HEK293 (cell line): ENCODE measurements at regions not wholly inside any gene's neighbourhood (a gene's known extent, or its start where the extent isn't known, plus 50 kb on each side); places are given as distances from the start of the nearest gene placed in this dataset.

Source experiments
- GFI1B ChIP-seq: fragments of 450-650 bp; formaldehyde crosslinking; IDR thresholded peaks from 2 replicates; pipeline ENCODE4 v1.5.1; 2016; ENCODE audit warnings: missing biosample characterization, missing genetic modification characterization
- KLF7 ChIP-seq: fragments of 450-650 bp; formaldehyde crosslinking; IDR thresholded peaks from 2 replicates; pipeline ENCODE4 v1.5.1; 2016; ENCODE audit warnings: missing biosample characterization, missing genetic modification characterization, borderline replicate concordance
- OSR2 ChIP-seq: fragments of 450-650 bp; formaldehyde crosslinking; IDR thresholded peaks from 2 replicates; pipeline ENCODE4 v1.5.1; 2016; ENCODE audit warnings: missing biosample characterization, missing genetic modification characterization
- PRDM1 ChIP-seq: fragments of 450-650 bp; formaldehyde crosslinking; IDR thresholded peaks from 2 replicates; pipeline ENCODE4; 2016; ENCODE audit warnings: missing biosample characterization, missing genetic modification characterization
- ZNF138 ChIP-seq: fragments of 450-650 bp; formaldehyde crosslinking; IDR thresholded peaks from 2 replicates; pipeline ENCODE4 v1.5.1; 2016; ENCODE audit warnings: missing biosample characterization, missing genetic modification characterization, borderline replicate concordance
- ZNF175 ChIP-seq: fragments of 450-650 bp; formaldehyde crosslinking; IDR thresholded peaks from 2 replicates; pipeline ENCODE4 v1.5.1; 2016; ENCODE audit warnings: missing biosample characterization, missing genetic modification characterization
- ZNF2 ChIP-seq: fragments of 450-650 bp; formaldehyde crosslinking; IDR thresholded peaks from 2 replicates; pipeline ENCODE4 v1.5.1; 2016; ENCODE audit warnings: missing biosample characterization, missing genetic modification characterization
- ZNF266 ChIP-seq: fragments of 450-650 bp; formaldehyde crosslinking; IDR thresholded peaks from 2 replicates; pipeline ENCODE4 v1.5.1; 2016; ENCODE audit warnings: missing biosample characterization, missing genetic modification characterization, low read depth
- ZNF366 ChIP-seq: fragments of 450-650 bp; formaldehyde crosslinking; conservative IDR thresholded peaks from 2 replicates; pipeline ENCODE4 v1.5.1; 2016; ENCODE audit warnings: missing biosample characterization, missing genetic modification characterization
- ZNF394 ChIP-seq: fragments of 450-650 bp; formaldehyde crosslinking; IDR thresholded peaks from 2 replicates; pipeline ENCODE4 v1.5.1; 2016; ENCODE audit warnings: missing biosample characterization, missing genetic modification characterization, mild to moderate bottlenecking, moderate library complexity, borderline replicate concordance
- ZNF433 ChIP-seq: fragments of 450-650 bp; formaldehyde crosslinking; IDR thresholded peaks from 2 replicates; pipeline ENCODE4 v1.5.1; 2016; ENCODE audit warnings: missing biosample characterization, missing genetic modification characterization, low read depth
- ZNF544 ChIP-seq: fragments of 450-650 bp; formaldehyde crosslinking; IDR thresholded peaks from 2 replicates; pipeline ENCODE4 v1.5.0; 2017; ENCODE audit warnings: missing biosample characterization, missing genetic modification characterization
- ZNF596 ChIP-seq: fragments of 450-650 bp; IDR thresholded peaks from 2 replicates; pipeline ENCODE4 v1.5.0; 2018; ENCODE audit warnings: missing biosample characterization, mild to moderate bottlenecking, missing genetic modification characterization, moderate library complexity
- ZNF776 ChIP-seq: fragments of 450-650 bp; formaldehyde crosslinking; IDR thresholded peaks from 2 replicates; pipeline ENCODE4 v1.5.0; 2017; ENCODE audit warnings: missing biosample characterization, missing genetic modification characterization, borderline replicate concordance
- TF ChIP-seq, protein P1 (sequence below): fragments of 450-650 bp; formaldehyde crosslinking; IDR thresholded peaks from 2 replicates; pipeline ENCODE4 v1.5.1; 2016; ENCODE audit warnings: missing biosample characterization, missing genetic modification characterization
- TF ChIP-seq, protein P2 (sequence below): fragments of 450-650 bp; formaldehyde crosslinking; conservative IDR thresholded peaks from 2 replicates; pipeline ENCODE4 v1.5.1; 2016; ENCODE audit warnings: low read depth, missing biosample characterization, missing genetic modification characterization
- TF ChIP-seq, protein P3 (sequence below): fragments of 450-650 bp; formaldehyde crosslinking; IDR thresholded peaks from 2 replicates; pipeline ENCODE4 v1.5.1; 2016; ENCODE audit warnings: missing biosample characterization, missing genetic modification characterization, borderline replicate concordance
- TF ChIP-seq, protein P4 (sequence below): fragments of 450-650 bp; formaldehyde crosslinking; IDR thresholded peaks from 2 replicates; pipeline ENCODE4 v1.5.1; 2016; ENCODE audit warnings: missing biosample characterization, missing genetic modification characterization
- TF ChIP-seq, protein P5 (sequence below): fragments of 450-650 bp; formaldehyde crosslinking; IDR thresholded peaks from 2 replicates; pipeline ENCODE4 v1.5.1; 2016; ENCODE audit warnings: missing biosample characterization, missing genetic modification characterization
- TF ChIP-seq, protein P6 (sequence below): fragments of 450-650 bp; formaldehyde crosslinking; IDR thresholded peaks from 2 replicates; pipeline ENCODE4 v1.5.1; 2016; ENCODE audit warnings: missing biosample characterization, missing genetic modification characterization
- TF ChIP-seq, protein P7 (sequence below): fragments of 450-650 bp; formaldehyde crosslinking; IDR thresholded peaks from 2 replicates; pipeline ENCODE4 v1.5.1; 2016; ENCODE audit warnings: missing biosample characterization, missing genetic modification characterization, borderline replicate concordance
- TF ChIP-seq, protein P8 (sequence below): fragments of 450-650 bp; formaldehyde crosslinking; IDR thresholded peaks from 2 replicates; pipeline ENCODE4 v1.5.1; 2016; ENCODE audit warnings: missing biosample characterization, missing genetic modification characterization, low read depth

DNA sequence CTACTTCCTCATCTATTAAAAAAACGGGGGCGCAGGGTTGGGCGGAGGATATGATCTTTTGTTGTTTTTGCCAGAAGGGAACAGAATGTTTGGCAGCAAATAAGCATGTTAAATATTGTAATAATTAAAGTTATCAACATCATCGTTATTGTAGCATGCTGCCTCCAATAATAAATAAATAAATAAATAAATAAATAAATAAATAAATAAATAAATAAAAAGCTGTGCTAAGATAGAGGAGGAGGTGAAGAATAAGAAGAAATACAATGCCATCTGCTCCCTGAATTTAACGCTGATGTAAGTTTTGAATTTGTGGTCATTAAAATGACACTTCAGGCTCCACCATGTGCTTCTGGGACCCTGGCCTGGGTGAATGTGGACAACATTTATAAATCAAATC, 508.0 kb upstream of the TNC start (continued):
- TF ChIP-seq, protein P1, sequence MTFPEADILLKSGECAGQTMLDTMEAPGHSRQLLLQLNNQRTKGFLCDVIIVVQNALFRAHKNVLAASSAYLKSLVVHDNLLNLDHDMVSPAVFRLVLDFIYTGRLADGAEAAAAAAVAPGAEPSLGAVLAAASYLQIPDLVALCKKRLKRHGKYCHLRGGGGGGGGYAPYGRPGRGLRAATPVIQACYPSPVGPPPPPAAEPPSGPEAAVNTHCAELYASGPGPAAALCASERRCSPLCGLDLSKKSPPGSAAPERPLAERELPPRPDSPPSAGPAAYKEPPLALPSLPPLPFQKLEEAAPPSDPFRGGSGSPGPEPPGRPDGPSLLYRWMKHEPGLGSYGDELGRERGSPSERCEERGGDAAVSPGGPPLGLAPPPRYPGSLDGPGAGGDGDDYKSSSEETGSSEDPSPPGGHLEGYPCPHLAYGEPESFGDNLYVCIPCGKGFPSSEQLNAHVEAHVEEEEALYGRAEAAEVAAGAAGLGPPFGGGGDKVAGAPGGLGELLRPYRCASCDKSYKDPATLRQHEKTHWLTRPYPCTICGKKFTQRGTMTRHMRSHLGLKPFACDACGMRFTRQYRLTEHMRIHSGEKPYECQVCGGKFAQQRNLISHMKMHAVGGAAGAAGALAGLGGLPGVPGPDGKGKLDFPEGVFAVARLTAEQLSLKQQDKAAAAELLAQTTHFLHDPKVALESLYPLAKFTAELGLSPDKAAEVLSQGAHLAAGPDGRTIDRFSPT: no peak
- TF ChIP-seq PRDM1 (tag by site-specific recombination) (no peak), ZNF366 (tag by site-specific recombination) (no peak), ZNF596 (tag by site-specific recombination) (no peak), ZNF776 (tag by site-specific recombination) (no peak), ZNF175 (tag by site-specific recombination) (no peak), ZNF433 (0 out of 2 replicates have a peak, but pooled peaks have one; percentile 28), GFI1B (tag by site-specific recombination) (no peak), ZNF2 (tag by site-specific recombination) (no peak), KLF7 (tag by site-specific recombination) (no peak), ZNF394 (peak; percentile 70; the same call in 1 of the 2 replicates), OSR2 (tag by site-specific recombination) (no peak), ZNF544 (tag by site-specific recombination) (no peak), ZNF266 (tag by site-specific recombination) (0 out of 2 replicates have a peak, but pooled peaks have one; percentile 20), ZNF138 (tag by site-specific recombination) (no peak)
- TF ChIP-seq, protein P2, sequence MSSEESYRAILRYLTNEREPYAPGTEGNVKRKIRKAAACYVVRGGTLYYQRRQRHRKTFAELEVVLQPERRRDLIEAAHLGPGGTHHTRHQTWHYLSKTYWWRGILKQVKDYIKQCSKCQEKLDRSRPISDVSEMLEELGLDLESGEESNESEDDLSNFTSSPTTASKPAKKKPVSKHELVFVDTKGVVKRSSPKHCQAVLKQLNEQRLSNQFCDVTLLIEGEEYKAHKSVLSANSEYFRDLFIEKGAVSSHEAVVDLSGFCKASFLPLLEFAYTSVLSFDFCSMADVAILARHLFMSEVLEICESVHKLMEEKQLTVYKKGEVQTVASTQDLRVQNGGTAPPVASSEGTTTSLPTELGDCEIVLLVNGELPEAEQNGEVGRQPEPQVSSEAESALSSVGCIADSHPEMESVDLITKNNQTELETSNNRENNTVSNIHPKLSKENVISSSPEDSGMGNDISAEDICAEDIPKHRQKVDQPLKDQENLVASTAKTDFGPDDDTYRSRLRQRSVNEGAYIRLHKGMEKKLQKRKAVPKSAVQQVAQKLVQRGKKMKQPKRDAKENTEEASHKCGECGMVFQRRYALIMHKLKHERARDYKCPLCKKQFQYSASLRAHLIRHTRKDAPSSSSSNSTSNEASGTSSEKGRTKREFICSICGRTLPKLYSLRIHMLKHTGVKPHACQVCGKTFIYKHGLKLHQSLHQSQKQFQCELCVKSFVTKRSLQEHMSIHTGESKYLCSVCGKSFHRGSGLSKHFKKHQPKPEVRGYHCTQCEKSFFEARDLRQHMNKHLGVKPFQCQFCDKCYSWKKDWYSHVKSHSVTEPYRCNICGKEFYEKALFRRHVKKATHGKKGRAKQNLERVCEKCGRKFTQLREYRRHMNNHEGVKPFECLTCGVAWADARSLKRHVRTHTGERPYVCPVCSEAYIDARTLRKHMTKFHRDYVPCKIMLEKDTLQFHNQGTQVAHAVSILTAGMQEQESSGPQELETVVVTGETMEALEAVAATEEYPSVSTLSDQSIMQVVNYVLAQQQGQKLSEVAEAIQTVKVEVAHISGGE (tag by site-specific recombination): 0 out of 2 replicates have a peak, but pooled peaks have one; percentile 57
- TF ChIP-seq, protein P3, sequence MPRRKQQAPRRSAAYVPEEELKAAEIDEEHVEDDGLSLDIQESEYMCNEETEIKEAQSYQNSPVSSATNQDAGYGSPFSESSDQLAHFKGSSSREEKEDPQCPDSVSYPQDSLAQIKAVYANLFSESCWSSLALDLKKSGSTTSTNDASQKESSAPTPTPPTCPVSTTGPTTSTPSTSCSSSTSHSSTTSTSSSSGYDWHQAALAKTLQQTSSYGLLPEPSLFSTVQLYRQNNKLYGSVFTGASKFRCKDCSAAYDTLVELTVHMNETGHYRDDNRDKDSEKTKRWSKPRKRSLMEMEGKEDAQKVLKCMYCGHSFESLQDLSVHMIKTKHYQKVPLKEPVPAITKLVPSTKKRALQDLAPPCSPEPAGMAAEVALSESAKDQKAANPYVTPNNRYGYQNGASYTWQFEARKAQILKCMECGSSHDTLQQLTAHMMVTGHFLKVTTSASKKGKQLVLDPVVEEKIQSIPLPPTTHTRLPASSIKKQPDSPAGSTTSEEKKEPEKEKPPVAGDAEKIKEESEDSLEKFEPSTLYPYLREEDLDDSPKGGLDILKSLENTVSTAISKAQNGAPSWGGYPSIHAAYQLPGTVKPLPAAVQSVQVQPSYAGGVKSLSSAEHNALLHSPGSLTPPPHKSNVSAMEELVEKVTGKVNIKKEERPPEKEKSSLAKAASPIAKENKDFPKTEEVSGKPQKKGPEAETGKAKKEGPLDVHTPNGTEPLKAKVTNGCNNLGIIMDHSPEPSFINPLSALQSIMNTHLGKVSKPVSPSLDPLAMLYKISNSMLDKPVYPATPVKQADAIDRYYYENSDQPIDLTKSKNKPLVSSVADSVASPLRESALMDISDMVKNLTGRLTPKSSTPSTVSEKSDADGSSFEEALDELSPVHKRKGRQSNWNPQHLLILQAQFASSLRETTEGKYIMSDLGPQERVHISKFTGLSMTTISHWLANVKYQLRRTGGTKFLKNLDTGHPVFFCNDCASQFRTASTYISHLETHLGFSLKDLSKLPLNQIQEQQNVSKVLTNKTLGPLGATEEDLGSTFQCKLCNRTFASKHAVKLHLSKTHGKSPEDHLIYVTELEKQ (tag by site-specific recombination): no peak
- TF ChIP-seq, protein P4, sequence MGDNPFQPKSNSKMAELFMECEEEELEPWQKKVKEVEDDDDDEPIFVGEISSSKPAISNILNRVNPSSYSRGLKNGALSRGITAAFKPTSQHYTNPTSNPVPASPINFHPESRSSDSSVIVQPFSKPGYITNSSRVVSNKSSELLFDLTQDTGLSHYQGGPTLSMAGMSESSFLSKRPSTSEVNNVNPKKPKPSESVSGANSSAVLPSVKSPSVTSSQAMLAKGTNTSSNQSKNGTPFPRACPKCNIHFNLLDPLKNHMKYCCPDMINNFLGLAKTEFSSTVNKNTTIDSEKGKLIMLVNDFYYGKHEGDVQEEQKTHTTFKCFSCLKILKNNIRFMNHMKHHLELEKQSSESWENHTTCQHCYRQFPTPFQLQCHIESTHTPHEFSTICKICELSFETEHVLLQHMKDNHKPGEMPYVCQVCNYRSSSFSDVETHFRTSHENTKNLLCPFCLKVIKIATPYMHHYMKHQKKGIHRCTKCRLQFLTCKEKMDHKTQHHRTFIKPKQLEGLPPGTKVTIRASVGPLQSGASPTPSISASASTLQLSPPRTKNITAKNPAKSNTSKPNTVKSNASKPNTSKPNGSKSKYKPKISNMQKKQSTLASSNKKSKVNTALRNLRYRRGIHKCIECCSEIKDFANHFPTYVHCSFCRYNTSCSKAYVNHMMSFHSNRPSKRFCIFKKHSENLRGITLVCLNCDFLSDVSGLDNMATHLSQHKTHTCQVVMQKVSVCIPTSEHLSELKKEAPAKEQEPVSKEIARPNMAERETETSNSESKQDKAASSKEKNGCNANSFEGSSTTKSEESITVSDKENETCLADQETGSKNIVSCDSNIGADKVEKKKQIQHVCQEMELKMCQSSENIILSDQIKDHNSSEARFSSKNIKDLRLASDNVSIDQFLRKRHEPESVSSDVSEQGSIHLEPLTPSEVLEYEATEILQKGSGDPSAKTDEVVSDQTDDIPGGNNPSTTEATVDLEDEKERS: no peak
- TF ChIP-seq, protein P5, sequence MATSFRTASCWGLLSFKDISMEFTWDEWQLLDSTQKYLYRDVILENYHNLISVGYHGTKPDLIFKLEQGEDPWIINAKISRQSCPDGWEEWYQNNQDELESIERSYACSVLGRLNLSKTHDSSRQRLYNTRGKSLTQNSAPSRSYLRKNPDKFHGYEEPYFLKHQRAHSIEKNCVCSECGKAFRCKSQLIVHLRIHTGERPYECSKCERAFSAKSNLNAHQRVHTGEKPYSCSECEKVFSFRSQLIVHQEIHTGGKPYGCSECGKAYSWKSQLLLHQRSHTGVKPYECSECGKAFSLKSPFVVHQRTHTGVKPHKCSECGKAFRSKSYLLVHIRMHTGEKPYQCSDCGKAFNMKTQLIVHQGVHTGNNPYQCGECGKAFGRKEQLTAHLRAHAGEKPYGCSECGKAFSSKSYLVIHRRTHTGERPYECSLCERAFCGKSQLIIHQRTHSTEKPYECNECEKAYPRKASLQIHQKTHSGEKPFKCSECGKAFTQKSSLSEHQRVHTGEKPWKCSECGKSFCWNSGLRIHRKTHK (tag by site-specific recombination): no peak
- TF ChIP-seq, protein P6, sequence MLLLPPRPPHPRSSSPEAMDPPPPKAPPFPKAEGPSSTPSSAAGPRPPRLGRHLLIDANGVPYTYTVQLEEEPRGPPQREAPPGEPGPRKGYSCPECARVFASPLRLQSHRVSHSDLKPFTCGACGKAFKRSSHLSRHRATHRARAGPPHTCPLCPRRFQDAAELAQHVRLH (tag by site-specific recombination): no peak
- TF ChIP-seq, protein P7, sequence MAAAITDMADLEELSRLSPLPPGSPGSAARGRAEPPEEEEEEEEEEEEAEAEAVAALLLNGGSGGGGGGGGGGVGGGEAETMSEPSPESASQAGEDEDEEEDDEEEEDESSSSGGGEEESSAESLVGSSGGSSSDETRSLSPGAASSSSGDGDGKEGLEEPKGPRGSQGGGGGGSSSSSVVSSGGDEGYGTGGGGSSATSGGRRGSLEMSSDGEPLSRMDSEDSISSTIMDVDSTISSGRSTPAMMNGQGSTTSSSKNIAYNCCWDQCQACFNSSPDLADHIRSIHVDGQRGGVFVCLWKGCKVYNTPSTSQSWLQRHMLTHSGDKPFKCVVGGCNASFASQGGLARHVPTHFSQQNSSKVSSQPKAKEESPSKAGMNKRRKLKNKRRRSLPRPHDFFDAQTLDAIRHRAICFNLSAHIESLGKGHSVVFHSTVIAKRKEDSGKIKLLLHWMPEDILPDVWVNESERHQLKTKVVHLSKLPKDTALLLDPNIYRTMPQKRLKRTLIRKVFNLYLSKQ (tag by site-specific recombination): no peak
- TF ChIP-seq, protein P8, sequence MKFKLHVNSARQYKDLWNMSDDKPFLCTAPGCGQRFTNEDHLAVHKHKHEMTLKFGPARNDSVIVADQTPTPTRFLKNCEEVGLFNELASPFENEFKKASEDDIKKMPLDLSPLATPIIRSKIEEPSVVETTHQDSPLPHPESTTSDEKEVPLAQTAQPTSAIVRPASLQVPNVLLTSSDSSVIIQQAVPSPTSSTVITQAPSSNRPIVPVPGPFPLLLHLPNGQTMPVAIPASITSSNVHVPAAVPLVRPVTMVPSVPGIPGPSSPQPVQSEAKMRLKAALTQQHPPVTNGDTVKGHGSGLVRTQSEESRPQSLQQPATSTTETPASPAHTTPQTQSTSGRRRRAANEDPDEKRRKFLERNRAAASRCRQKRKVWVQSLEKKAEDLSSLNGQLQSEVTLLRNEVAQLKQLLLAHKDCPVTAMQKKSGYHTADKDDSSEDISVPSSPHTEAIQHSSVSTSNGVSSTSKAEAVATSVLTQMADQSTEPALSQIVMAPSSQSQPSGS (tag by site-specific recombination): no peak
